Adrenal gland (tissue), 5 donors: ENCODE measurements at regions not wholly inside any gene's neighbourhood (a gene's known extent, or its start where the extent isn't known, plus 50 kb on each side); places are given as distances from the start of the nearest gene placed in this dataset.

Source experiments
- POLR2A ChIP-seq, 2 donors: fragments of 450-650 bp; IDR thresholded peaks; one replicate each; pipeline ENCODE4 v1.6.1; 2017; ENCODE audit warnings: antibody characterized with exemption in 2 of 2, mild to moderate bottlenecking in 2 of 2, moderate library complexity in 1 of 2
- TF ChIP-seq, protein P1 (sequence below), 6 experiments: fragments of 450-650 bp in 4 of 6; fragments of 200-600 bp in 2 of 6; sonication (generic) in 1 of 6; IDR thresholded peaks; 1 replicate in 5 of 6; 2 replicates in 1 of 6; pipeline versions ENCODE4 v1.5.1 to v1.8.0; 2016 to 2021; ENCODE audit warnings: antibody characterized with exemption in 6 of 6, mild to moderate bottlenecking in 2 of 6, moderate library complexity in 1 of 6
- donor health status: DM: no; HTN: no; CAD: no.

- TF ChIP-seq POLR2A (IDR thresholded peaks at IDR 0.05) = no peak
- TF ChIP-seq, protein P1, sequence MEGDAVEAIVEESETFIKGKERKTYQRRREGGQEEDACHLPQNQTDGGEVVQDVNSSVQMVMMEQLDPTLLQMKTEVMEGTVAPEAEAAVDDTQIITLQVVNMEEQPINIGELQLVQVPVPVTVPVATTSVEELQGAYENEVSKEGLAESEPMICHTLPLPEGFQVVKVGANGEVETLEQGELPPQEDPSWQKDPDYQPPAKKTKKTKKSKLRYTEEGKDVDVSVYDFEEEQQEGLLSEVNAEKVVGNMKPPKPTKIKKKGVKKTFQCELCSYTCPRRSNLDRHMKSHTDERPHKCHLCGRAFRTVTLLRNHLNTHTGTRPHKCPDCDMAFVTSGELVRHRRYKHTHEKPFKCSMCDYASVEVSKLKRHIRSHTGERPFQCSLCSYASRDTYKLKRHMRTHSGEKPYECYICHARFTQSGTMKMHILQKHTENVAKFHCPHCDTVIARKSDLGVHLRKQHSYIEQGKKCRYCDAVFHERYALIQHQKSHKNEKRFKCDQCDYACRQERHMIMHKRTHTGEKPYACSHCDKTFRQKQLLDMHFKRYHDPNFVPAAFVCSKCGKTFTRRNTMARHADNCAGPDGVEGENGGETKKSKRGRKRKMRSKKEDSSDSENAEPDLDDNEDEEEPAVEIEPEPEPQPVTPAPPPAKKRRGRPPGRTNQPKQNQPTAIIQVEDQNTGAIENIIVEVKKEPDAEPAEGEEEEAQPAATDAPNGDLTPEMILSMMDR (IDR thresholded peaks at IDR 0.05) = no peak
Measured at GRCh38 chr18:22026362-22026761, 143.0 kb upstream of the GATA6 start.
